ENCODE measurements at regions not wholly inside any gene's neighbourhood (a gene's known extent, or its start where the extent isn't known, plus 50 kb on each side); places are given as distances from the start of the nearest gene placed in this dataset.

DNA sequence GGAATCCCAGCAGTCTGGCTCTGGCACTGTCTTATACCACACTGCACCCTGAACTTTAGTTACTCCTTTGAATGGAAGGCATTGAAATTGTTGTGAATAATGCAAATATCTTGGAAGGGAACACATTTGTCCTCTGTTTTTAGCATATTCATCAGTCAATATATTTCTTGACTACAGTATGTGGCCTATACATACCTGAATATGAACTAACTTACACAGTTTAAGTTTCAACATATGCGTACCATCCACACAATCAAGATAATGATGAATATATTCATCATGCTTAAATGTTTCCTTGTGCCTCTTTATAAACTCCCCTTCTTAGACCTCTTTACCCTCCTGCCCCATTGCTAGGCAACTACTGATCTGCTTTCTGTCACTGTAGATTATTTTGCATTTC is 145.7 kb upstream of the ESX1 start:
- no peak for TF ChIP-seq SRF (CRISPR knock-in tag; IDR thresholded peaks at IDR 0.05)
- TF ChIP-seq RHOXF2B (CRISPR knock-in tag; conservative IDR thresholded peaks at IDR 0.05), result no peak
- TF ChIP-seq FOSL1 (tag; conservative IDR thresholded peaks at IDR 0.05), result no peak

Measured in K562 (cell line).